Ovary (tissue), 3 donors: ENCODE measurements at regions not wholly inside any gene's neighbourhood (a gene's known extent, or its start where the extent isn't known, plus 50 kb on each side); places are given as distances from the start of the nearest gene placed in this dataset.

Experiments
- EP300 ChIP-seq: sonication (generic); formaldehyde crosslinking; IDR thresholded peaks from one replicate; pipeline ENCODE4 v1.6.1; 2017; ENCODE audit warnings: antibody characterized with exemption
- POLR2A ChIP-seq: fragments of 450-650 bp; IDR thresholded peaks from one replicate; pipeline ENCODE4 v1.6.1; 2017; ENCODE audit warnings: antibody characterized with exemption, mild to moderate bottlenecking, moderate library complexity
- TF ChIP-seq, protein P1 (sequence below), 3 donors: fragments of 450-650 bp in 2 of 3; fragments of 200-600 bp in 1 of 3; IDR thresholded peaks; one replicate each; pipeline versions ENCODE4 v1.5.1 to v1.8.0; 2016 to 2022; ENCODE audit warnings: antibody characterized with exemption in 3 of 3, mild to moderate bottlenecking in 1 of 3
- donor health status: DM: no; HTN: no; CAD: no.

DNA sequence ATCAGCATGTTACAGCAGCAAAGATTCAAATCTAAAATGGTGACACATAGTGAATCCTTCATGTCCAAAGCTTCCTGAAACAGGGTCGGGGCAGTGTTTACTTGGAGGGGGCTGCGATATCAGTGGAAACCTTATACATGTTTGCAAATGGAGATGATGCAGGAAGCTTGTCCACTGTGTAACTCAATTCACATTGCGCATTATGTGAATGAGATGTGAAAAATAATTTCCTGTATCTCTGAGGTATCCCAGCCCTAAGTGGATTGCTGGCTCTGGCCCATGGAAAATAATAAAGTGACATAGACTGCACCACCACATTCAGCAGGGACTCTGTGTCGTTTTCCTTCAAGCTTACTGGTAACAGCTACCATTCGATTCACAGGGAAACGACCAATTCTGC lies 505.5 kb downstream of the GALR1 start:
- TF ChIP-seq, protein P1, sequence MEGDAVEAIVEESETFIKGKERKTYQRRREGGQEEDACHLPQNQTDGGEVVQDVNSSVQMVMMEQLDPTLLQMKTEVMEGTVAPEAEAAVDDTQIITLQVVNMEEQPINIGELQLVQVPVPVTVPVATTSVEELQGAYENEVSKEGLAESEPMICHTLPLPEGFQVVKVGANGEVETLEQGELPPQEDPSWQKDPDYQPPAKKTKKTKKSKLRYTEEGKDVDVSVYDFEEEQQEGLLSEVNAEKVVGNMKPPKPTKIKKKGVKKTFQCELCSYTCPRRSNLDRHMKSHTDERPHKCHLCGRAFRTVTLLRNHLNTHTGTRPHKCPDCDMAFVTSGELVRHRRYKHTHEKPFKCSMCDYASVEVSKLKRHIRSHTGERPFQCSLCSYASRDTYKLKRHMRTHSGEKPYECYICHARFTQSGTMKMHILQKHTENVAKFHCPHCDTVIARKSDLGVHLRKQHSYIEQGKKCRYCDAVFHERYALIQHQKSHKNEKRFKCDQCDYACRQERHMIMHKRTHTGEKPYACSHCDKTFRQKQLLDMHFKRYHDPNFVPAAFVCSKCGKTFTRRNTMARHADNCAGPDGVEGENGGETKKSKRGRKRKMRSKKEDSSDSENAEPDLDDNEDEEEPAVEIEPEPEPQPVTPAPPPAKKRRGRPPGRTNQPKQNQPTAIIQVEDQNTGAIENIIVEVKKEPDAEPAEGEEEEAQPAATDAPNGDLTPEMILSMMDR (IDR thresholded peaks at IDR 0.05) = no peak
- TF ChIP-seq EP300 (no peak), POLR2A (no peak)
